DMS114 treated with DMSO at 0.1 percent for 48 hours (cell line): ENCODE measurements at regions not wholly inside any gene's neighbourhood (a gene's known extent, or its start where the extent isn't known, plus 50 kb on each side); places are given as distances from the start of the nearest gene placed in this dataset.
"Not testable (repeated sequence)": the region's sequence is repeated elsewhere in the genome, so short reads cannot be mapped to it uniquely, and the experiment has no call there.

Source experiments
- DNase-seq: peaks from one replicate; lab custom pipeline; 2025; ENCODE audit not compliant: unreplicated experiment; lab: John Stamatoyannopoulos, UW

DNA sequence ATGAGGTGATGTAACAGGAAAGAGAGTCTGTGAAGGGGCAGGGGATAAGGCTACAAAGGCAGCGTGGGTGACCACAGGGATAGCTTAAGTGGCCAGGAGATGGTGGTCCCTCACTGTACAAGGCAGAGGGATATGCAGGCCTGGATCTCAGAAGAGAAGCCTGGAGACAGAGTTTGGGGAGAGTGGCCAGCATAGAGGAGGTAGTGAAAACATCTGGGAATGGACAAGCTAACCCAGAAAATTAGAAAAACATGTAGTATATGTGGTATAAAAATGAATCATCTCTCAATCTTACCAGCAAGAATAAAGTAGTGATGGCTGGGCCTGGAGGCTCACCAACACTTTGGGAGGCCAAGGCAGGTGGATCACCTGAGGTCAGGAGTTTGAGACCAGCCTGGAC, 349.2 kb upstream of the KLF4 start:
- DNase-seq = no peak

DNA sequence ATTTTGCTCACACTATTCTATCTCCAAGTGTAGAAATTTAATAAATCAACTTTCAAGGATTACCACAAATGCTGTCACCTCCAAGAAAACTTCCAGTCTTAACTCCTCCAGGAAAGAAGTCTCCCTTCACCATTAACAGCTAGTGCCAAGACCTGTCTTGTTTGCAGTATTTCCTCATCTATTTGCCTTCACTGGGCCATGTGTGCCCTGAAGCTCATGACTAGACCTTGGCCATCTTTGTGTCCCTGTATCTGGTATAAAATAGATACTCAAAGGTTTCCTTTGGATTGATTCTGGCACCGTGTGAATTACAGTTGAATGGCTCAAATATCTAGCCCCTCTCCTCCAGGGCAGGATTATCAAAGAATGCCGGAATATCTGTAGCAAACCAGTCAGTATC, 346.7 kb upstream of the KLF4 start:
- no peak for DNase-seq

DNA sequence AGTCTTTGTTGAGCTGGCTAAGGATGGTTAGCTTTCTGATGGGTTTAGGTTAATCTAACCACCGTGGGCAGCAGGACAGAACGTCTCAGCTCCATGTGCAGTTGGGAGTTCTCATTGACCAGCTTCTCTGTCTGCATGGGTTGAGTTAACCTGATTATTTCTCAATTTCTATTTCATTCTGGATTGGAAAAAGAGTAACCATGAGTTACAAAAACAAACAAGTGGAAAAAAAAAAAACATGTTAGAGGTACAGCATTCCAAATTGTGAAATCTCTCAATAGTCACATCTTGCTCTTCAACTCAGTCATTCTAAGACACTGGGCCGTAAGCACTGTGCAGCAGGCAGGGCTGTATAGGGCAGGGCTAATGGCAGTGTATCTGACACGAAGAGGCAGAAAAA, 343.7 kb upstream of the KLF4 start:
- no peak for DNase-seq

DNA sequence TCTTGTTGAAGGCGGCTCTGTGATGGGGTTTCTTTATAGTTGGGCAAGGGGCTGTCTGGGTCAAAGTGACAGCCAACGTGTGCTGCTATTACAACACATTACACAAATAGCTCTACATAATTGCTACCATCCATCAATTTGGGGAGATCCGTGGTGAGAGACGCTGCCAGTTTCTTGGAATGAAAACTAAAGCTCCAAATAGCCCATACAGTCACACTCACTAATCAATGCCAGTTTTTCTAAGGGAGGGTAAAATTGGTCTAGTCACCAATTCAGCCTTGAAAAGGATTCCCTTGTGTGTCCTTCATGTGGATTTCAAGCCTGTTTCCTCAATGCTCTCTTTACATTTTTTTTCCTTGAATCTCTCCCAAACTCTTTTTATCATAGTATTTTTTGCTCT, 343.3 kb upstream of the KLF4 start:
- no peak for DNase-seq

DNA sequence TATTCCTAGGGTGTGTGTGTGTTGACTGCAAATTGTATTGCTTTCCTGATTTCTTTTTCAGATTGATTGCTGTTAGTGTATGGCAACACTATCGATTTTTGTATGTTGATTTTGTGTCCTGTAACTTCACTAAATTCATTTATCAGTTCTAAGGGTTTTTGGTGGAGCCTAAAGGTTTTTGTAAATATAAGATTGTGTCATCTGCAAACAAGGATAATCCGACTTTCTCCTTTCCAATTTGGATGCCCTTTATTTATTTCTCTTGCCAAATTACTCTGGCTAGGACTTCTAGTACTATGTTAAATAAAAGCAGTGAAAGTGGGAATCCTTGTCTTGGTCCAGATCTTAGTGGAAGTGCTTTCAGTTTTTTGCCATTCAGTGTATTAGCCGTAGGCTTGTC, 340.9 kb upstream of the KLF4 start:
- DNase-seq = no peak

DNA sequence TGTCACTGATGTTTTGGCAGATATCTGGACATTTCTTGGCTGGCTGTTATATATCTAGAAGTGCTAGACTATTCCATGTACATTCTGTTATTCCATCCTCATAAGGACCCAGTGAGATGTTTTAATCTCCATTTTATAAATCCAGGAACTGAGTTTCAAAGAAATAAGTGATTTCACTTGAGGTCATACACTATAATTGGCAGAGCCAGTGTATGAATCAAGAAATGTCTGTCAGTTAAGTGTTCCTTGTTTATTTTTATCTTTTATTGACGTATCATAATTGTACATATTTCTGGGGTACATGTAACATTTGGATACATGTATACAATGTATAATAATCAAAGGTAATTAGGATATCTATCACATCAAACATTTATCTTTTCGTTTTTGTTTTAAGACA, 338.3 kb upstream of the KLF4 start:
- DNase-seq = no peak

DNA sequence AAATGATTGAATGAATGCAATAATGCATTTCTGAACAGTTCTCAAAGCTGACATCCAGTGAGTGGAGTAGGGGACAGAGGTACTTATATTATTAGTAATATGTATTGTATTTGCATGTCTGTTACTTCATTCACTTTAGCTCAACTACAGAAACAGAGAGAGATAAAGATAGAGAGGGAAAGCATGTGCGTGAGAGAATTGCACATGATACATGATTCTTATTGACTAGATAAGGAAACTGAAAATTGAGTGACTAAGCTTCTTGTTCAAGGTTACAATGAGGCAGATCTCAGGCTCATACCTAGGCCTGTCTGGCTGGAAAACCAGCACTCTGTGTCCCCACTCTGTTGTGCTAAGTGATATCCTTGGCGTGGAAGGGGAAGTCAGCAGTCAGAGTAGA, 337.7 kb upstream of the KLF4 start:
- DNase-seq = no peak

DNA sequence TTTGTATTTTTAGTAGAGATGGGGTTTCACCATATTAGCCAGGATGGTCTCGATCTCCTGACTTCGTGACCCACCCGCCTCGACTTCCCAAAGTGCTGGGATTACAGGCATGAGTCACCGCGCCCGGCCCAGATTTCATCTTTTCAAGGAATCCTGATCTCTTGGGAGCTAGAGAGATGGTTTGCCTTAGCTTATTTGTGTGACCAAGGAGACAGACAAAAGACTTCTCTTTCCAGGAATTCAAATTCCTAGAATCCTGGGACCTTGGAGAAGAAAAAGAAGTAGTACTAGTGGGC, 337.1 kb upstream of the KLF4 start:
- not testable (repeated sequence) for DNase-seq

DNA sequence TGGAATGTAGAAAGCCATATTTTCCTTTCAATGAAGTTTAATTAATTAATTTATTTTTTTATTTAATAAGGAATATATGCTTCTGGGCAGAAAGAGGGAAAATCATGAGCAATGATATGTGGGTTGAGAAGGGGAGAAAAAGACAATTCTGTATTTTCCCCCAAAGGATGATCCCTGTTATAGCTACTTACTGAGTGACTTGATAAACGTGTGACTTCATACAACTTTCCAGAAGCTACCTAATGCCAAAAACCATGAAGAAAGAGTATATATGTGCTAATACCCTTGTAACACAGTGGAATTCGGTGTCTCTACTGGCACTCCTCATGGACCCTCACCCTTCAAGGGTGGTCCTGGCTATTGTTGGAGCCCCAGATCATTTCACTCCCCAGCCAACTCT, 335.0 kb upstream of the KLF4 start:
- no peak for DNase-seq

DNA sequence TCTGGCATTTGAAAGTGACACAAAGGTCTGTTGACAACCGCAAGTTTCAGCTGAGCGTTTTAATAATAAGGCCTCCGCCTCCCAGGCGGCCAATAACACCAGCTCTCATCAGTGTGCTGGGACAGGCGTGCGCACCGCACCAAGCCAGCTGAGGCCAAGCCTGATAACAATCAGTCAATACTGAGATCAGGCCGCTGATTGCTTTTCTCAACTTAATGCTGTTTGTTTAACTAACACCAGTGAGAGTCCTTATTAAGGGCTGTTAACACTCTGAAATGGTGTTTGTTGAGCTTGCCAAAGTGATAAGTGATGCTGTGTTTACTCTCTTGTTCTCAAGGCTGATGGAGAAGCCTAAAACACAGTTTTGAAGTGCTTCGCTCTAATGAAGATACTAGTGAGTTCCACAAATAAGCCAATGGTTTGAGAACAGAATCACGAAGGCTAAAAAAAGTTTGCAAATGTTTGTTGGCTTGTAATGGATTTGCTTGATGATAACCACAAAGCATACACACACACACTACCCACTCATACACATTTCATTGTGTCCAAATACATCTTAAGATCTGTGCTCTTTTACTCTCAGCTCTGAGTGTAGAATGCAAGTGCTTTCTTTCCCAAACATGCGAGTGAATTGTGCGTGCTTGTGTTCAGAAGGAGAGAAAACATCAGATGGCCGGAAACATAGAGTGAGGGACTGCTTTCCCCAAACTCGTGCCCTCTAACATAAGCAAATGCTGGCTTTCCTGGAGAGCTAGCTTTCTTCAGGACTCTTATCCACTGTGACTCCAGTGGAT, 330.4 kb upstream of the KLF4 start:
- DNase-seq = no peak

DNA sequence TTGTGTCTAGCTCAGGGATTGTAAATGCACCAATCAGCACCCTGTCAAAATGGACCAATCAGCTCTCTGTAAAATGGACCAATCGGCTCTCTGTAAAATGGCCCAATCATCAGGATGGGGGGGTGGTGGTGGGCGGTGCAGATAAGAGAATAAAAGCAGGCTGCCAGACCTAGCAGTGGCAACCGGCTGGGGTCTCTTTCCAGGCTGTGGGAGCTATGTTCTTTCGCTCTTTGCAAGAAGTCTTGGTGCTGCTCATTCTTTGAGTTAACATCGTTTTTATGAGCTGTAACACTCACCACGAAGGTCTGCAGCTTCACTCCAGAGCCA, 328.9 kb upstream of the KLF4 start:
- DNase-seq = not testable (repeated sequence)

DNA sequence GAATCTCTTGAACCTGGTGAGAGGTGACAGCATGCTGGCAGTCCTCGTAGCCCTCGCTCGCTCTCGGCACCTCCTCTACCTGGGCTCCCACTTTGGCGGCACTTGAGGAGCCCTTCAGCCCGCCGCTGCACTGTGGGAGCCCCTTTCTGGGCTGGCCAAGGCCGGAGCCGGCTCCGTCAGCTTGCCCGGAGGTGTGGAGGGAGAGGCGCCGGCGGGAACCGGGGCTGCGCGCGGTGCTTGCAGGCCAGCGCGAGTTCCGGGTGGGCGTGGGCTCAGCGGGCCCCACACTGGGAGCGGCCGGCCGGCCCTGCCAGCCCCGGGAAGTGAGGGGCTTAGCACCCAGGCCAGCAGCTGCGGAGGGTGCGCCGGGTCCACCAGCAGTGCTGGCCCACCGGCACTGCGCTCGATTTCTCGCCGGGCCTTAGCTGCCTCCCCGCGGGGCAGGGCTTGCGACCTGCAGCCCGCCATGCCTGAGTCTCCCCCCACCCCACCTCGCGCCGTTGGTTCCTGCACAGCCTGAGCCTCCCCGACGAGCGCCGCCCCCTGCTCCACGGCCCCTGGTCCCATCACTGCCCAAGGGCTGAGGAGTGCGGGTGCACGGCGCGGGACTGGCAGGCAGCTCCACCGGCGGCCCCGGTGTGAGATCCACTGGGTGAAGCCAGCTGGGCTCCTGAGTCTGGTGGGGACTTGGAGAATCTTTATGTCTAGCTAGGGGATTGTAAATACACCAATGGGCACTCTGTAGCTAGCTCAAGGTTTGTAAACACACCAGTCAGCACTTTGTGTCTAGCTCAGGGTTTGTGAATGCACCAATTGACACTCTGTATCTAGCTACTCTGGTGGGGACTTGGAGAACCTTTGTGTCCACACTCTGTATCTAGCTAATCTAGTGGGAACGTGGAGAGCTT, 328.3 kb upstream of the KLF4 start:
- DNase-seq = not testable (repeated sequence)

DNA sequence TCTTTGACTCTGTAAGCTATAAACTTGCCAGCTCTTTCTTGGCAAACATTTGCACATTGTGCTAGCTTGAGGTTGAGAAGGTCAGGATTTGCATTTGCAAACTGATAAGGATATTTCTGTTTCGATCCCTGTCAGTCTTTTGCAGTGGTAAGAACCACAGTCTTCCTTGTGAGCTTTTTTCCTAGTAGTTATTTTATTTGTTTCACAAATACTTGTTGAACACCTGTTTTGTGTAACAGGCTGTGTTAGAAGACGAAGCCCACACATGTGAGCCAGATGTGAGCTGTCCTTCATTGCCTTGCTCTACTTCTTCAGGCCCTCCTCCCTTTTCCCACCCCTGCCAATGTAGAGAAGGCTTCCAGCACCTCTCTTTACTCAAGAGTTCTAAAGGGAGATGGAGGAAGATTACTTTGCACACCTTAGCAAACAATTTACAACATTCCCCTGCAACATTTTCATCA, 327.0 kb upstream of the KLF4 start:
- DNase-seq = no peak

DNA sequence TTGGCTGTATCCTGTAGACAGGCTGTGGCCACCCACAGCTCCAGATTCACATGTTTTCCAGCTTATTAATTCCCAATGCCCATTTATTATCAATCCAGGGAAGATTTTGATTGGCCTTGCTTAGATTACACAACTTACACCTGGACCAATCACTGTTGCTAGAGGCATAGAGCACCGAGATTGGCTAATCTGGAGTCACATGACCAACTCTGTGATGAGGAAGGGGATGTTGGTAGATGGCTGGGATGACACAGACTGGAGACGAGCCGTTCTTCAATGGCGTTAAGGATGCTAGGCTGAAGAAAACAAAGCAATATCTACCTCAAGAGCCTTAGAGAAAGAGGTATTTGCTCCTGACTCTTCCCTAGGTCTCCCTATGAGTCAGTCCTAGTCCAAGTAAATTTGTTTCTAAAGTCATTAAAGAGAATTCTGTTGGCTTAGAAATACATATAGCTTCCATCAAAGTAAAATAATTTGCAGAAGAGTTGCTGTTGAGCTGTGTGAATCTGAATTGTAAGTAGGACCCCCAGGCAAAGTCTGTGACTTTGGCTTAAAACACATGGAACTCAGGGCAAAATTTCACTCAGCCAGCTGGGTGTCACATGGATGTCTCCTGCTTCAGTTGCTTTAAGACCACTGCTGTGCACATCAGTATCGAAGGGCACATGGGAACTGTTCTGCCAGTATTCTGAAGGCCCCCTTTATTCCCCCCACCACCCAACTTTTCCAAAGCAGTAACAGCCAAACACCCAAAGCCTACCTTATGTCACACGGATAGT, 326.4 kb upstream of the KLF4 start:
- DNase-seq = no peak

DNA sequence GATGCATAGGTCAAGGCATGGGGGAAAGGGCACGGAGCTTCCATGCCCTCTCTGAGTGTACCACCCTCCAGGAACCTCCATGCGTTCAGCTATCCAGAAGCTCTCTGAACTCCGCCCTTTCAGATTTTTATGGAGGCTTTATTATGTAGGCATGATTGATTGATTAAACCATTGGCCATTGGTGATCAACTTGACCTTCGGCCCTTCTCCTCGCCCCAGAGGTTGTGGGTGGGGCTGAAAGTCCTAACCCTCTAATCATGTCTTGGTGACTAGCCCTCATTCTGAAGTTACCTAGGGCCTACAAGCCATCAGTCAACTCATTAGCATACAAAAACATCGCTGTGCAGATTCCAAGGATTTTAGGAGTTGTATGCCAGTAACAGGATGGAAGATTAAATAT, 323.7 kb upstream of the KLF4 start:
- DNase-seq = no peak

DNA sequence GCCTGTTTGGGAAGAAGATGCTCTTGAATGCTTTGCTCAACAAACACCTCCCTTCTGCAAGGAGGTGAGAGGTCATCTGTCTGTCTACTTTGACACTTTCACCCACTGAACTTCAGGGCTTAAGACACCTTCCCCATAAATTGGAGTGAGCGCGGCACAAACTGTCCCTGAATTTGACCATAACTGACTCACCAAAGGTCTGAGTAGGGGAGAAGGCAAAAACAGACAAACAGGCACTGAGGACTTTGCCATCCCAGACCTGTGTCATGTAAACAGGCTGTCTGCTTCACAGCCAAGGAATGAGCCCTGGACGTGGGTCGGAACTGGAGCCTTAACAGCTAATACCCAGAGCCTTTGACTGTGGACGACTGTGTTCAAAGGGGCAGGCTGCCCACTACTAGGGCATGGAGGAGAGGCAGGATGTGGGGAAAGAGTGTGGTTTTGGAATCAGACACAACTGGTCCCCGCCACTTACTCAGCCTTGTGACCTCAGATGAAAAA, 320.9 kb upstream of the KLF4 start:
- no peak for DNase-seq

DNA sequence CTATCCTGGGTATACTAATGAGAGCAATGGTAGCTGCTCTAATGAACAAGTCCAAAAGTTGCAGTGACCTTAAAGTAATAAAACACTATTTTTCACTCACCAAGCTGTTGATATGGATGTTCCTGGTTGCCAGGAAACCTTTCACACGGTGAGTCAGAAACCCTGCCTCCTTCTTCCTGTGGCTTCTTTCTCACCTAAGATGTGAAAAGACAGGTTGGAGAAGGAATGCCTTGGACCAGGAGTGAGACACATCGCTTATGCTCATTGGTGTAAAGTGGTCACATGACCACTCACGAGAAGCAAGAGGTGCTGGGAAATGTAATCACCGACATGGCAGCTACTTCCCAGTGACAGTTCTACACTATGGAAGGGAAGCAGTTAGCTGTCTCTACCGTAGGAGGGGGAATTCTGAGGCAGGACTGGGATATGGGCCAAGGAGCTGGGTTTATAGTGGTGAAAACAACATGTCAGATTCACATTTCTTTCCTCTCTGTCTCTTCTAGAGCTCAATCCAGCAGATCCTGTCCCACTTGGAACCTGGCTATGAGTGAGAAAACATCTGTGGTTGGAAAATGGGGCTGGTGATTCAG, 320.4 kb upstream of the KLF4 start:
- no peak for DNase-seq

DNA sequence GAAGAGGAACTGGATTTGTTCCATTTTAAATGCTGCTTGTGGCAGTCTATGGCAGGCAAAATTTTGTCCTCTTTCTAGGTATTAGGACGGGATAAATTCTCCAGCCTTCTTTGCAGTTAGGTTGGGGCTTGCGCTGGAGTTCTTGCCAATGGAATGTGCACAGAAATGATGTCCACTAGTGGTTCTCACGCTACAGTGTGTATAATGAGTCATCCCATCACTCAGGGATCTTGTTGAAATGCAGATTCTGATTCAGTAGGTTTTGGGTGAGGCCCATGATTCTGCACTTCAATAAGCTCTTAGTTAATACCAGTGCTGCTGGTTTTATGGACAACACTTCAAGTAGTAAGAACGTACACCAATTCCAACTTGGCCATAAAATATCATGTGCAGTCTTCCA, 317.6 kb upstream of the KLF4 start:
- DNase-seq = no peak

DNA sequence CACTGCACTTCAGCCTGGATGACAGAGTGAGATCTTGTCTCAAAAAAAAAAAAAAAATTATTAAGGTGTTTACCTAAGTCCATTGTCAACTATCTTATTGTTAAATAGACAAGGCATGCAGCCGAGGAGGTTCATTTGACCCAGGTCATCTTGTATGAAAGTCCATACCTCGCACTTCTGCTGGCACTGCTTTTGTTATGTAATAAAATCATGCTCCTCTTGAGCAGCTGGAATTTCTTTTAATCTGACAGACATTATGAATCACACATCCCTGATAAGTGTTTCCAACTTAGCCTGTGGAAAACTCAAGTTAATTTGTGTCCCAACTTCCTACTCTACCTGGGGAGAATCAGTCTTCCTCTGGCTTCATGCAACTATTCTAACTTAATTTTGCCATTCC, 315.6 kb upstream of the KLF4 start:
- DNase-seq = no peak

DNA sequence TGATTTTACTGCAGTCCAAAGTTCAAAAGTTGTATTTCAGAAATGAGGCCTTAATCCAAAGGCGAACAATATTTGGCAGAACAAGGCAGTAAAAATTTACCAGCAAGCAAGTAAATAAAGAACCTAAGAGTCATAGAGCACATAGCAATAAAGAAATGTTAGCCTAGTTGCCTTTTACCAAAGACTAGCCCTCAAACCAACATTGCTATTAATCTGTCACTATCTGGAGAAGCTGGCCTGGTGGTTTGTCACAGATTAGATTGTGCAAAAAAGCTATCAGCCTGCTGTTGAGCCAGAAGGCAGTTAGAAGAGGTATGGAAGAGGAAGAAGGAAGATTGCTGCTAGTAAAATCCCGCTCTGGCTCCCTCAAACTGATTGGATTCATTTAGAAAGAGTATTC, 304.7 kb upstream of the KLF4 start:
- DNase-seq = no peak

DNA sequence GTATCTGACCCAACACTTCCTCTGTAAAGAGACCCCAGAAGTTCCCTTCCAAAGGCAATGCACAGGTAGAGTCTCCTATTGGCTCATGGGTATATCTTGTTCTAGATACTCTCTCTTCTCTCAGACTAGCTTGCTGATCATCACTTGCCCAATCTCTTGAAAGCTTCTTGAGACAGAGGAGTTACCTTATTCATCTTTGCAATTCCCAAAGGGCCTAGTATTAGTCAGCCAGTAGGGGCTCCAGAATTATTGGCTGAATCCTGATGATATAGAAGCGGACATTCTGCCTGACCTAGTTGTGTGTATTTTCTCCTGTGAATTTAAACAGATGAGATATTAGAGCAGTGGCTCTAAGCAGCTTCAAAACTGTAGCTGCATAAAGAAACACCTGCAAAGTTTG, 304.0 kb upstream of the KLF4 start:
- DNase-seq = no peak
